Adipocyte (in vitro differentiated cells): ENCODE measurements at regions not wholly inside any gene's neighbourhood (a gene's known extent, or its start where the extent isn't known, plus 50 kb on each side); places are given as distances from the start of the nearest gene placed in this dataset.

Experiments used
- DNase-seq: peaks from one replicate; pipeline ENCODE4 v3.0.0-alpha.2; 2015; ENCODE audit warnings: low read depth
- H3K27me3 ChIP-seq: replicated peaks from 2 replicates; pipeline ENCODE4 v1.7.0; 2013; ENCODE audit warnings: mild to moderate bottlenecking, low read length, moderate library complexity; ENCODE audit not compliant: control insufficient read depth, insufficient read depth
- H3K36me3 ChIP-seq: 2 replicates; pipeline ENCODE4 v1.7.0; 2013; ENCODE audit warnings: low read length, mild to moderate bottlenecking, moderate library complexity; ENCODE audit not compliant: control insufficient read depth, insufficient read depth, severe bottlenecking
- H3K4me1 ChIP-seq: 2 replicates; pipeline ENCODE4 v1.7.0; 2013; ENCODE audit warnings: mild to moderate bottlenecking, low read length, moderate library complexity; ENCODE audit not compliant: control insufficient read depth, insufficient read depth
- H3K4me3 ChIP-seq: 2 replicates; pipeline ENCODE4 v1.7.0; 2013; ENCODE audit warnings: mild to moderate bottlenecking, low read length, moderate library complexity
- H3K9ac ChIP-seq: 2 replicates; pipeline ENCODE4 v1.7.0; 2013; ENCODE audit warnings: mild to moderate bottlenecking, low read length, moderate library complexity
- H3K9me3 ChIP-seq: 2 replicates; pipeline ENCODE4 v1.7.0; 2013; ENCODE audit warnings: mild to moderate bottlenecking, low read length, moderate library complexity; ENCODE audit not compliant: control insufficient read depth

GRCh38 chr10:28250782-28251181 lies 52.1 kb downstream of the MPP7 start:
- H3K4me1 ChIP-seq, result peaks cover 5% of the 10 kb centered on the region
- H3K27me3 ChIP-seq, result no peaks in the 10 kb centered on the region
- H3K36me3 ChIP-seq, result no peaks in the 10 kb centered on the region
- peak; percentile 80 for DNase-seq
- H3K9me3 ChIP-seq, result no peaks in the 10 kb centered on the region
- H3K4me3 ChIP-seq, result no peak overlapping the region
- no peak overlapping the region for H3K9ac ChIP-seq

DNA sequence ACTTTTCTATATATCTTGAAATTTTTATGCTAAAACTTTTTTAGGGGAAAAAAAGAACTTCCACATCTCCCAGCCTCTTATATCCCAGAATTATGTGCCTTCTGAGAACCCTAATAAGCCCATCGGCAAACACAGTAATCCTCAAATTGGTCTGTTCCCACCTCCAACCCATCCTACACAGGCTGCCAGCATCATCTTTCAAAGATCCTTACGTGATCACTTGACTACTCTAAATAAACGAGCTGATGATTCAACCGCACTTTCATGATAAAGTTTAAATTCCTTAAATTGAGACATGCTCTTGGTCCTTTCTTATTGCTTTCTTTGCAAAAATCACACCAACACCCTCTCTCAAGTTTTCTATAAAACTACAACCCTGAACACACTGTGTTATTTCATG lies 52.5 kb downstream of the MPP7 start:
- H3K27me3 ChIP-seq, result no peaks in the 10 kb centered on the region
- no peak for DNase-seq
- H3K9me3 ChIP-seq, result no peaks in the 10 kb centered on the region
- H3K4me3 ChIP-seq, result no peak overlapping the region
- H3K36me3 ChIP-seq, result no peaks in the 10 kb centered on the region
- H3K9ac ChIP-seq, result no peak overlapping the region
- H3K4me1 ChIP-seq, result peaks cover 5% of the 10 kb centered on the region

GRCh38 chr10:28249512-28249911 lies 53.4 kb downstream of the MPP7 start:
- no peaks in the 10 kb centered on the region for H3K36me3 ChIP-seq
- no peak overlapping the region for H3K4me3 ChIP-seq
- H3K27me3 ChIP-seq, result peaks cover 4% of the 10 kb centered on the region
- H3K9me3 ChIP-seq, result no peaks in the 10 kb centered on the region
- peaks cover 1% of the 10 kb centered on the region for H3K4me1 ChIP-seq
- H3K9ac ChIP-seq, result no peak overlapping the region
- no peak for DNase-seq

GRCh38 chr10:28248092-28248491 lies 54.8 kb downstream of the MPP7 start:
- H3K27me3 ChIP-seq, result peaks cover 5% of the 10 kb centered on the region
- no peak overlapping the region for H3K4me3 ChIP-seq
- no peak overlapping the region for H3K9ac ChIP-seq
- peak; percentile 52 for DNase-seq
- no peaks in the 10 kb centered on the region for H3K36me3 ChIP-seq
- no peaks in the 10 kb centered on the region for H3K4me1 ChIP-seq
- H3K9me3 ChIP-seq, result no peaks in the 10 kb centered on the region

- Histone ChIP-seq H3K9me3 (no peaks in the 10 kb centered on the region), H3K36me3 (no peaks in the 10 kb centered on the region), H3K27me3 (peaks cover 5% of the 10 kb centered on the region), H3K4me3 (no peak overlapping the region), H3K4me1 (no peaks in the 10 kb centered on the region), H3K9ac (no peak overlapping the region)
- no peak for DNase-seq
These were observed 56.8 kb downstream of the MPP7 start for GRCh38 chr10:28246023-28246422.

- H3K4me3 ChIP-seq, result no peak overlapping the region
- H3K27me3 ChIP-seq, result peaks cover 5% of the 10 kb centered on the region
- no peak for DNase-seq
- no peaks in the 10 kb centered on the region for H3K4me1 ChIP-seq
- H3K9me3 ChIP-seq, result no peaks in the 10 kb centered on the region
- H3K9ac ChIP-seq, result no peak overlapping the region
- no peaks in the 10 kb centered on the region for H3K36me3 ChIP-seq
These were observed 58.9 kb downstream of the MPP7 start for GRCh38 chr10:28243923-28244322.

DNA sequence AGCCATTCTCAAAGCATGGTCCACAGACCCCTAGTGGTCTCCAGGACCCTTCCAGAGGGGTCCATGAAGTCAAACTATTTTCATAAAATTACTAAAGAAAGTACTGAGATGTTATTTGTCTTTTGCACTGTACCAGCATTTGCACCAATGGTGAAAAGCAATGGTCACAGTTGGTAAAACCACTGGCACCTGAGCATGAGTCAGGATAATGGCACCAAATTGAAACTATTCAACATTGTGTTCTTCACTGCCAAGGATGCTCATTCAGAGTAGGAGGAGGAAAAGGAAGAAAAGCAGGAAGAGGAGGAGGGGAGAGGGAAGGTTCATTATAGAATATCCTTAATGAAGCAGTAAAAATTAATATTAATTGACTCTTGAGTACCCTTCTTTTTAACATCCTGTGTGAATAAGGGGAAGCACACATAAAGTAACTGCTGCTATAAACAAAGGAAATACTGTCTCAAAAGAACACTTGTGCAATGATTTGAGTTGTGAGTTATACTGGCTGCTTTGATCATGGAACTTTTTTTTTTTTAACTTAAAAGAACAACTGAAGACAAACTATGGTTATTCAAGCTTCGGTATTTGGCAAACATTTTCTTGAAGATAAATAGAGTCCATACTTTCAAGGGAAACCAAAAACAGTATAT lies 60.2 kb downstream of the MPP7 start:
- H3K4me3 ChIP-seq, result no peak overlapping the region
- H3K9ac ChIP-seq, result no peak overlapping the region
- no peaks in the 10 kb centered on the region for H3K36me3 ChIP-seq
- H3K9me3 ChIP-seq, result no peaks in the 10 kb centered on the region
- DNase-seq, result no peak
- no peaks in the 10 kb centered on the region for H3K4me1 ChIP-seq
- H3K27me3 ChIP-seq, result peaks cover 5% of the 10 kb centered on the region

- Histone ChIP-seq H3K4me1 (no peaks in the 10 kb centered on the region), H3K27me3 (peaks cover 5% of the 10 kb centered on the region), H3K9me3 (no peaks in the 10 kb centered on the region), H3K9ac (no peak overlapping the region), H3K36me3 (no peaks in the 10 kb centered on the region), H3K4me3 (no peak overlapping the region)
- DNase-seq, result peak; percentile 89
These were observed 61.0 kb downstream of the MPP7 start for GRCh38 chr10:28241741-28242399.

GRCh38 chr10:28240400-28240799 lies 62.5 kb downstream of the MPP7 start:
- Histone ChIP-seq H3K9ac (no peak overlapping the region), H3K4me3 (no peak overlapping the region), H3K4me1 (no peaks in the 10 kb centered on the region), H3K27me3 (peaks cover 11% of the 10 kb centered on the region), H3K9me3 (no peaks in the 10 kb centered on the region), H3K36me3 (no peaks in the 10 kb centered on the region)
- DNase-seq, result no peak

DNA sequence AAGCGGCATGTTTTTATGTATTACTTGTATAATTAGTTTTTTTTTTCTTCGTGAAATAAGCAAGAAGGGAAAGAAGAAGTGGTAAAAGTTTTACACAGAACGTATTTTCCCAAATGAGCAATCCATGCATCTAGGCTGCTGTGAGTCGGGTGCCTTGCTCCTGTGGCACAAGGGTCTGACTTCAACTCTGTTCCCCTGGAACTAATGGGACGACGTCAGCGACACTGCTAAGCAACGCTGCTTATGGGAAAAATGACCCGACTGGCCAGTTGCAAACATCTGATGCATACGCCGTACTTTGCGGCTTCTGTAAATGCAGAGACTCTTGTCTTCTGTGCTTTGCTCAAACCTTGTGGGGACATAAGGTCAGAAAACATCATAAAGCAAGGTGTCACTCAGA lies 66.3 kb downstream of the MPP7 start:
- no peak for DNase-seq
- no peak overlapping the region for H3K4me3 ChIP-seq
- no peaks in the 10 kb centered on the region for H3K4me1 ChIP-seq
- no peaks in the 10 kb centered on the region for H3K9me3 ChIP-seq
- peaks cover 6% of the 10 kb centered on the region for H3K27me3 ChIP-seq
- H3K9ac ChIP-seq, result no peak overlapping the region
- H3K36me3 ChIP-seq, result no peaks in the 10 kb centered on the region

- no peak for DNase-seq
- H3K9ac ChIP-seq, result no peak overlapping the region
- no peaks in the 10 kb centered on the region for H3K36me3 ChIP-seq
- H3K4me1 ChIP-seq, result no peaks in the 10 kb centered on the region
- no peaks in the 10 kb centered on the region for H3K9me3 ChIP-seq
- H3K4me3 ChIP-seq, result no peak overlapping the region
- peaks cover 13% of the 10 kb centered on the region for H3K27me3 ChIP-seq
These were observed 82.1 kb downstream of the MPP7 start for GRCh38 chr10:28220811-28221210.

DNA sequence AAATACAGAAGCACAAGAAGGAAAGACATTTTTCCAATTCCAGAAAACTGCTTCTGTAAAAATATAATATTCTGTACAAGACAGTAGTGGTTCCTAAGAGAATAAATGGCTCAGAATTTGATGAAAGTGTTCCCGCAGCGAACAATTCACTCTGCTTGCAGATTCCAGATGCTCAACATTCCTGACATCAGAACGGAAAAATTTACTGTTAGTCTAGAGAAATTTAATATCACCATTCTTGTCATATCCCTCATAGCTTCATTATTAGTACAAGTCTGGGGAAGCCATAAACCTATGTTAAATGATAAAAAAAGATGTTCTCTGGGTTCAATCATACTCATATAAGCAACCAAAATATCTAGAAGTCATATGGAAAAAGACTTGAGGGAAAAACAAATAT lies 83.6 kb downstream of the MPP7 start:
- no peaks in the 10 kb centered on the region for H3K9me3 ChIP-seq
- H3K4me1 ChIP-seq, result no peaks in the 10 kb centered on the region
- H3K4me3 ChIP-seq, result no peak overlapping the region
- no peaks in the 10 kb centered on the region for H3K36me3 ChIP-seq
- peaks cover 25% of the 10 kb centered on the region for H3K27me3 ChIP-seq
- DNase-seq, result peak; percentile 60
- no peak overlapping the region for H3K9ac ChIP-seq
